HK-2 (cell line): ENCODE measurements at regions not wholly inside any gene's neighbourhood (a gene's known extent, or its start where the extent isn't known, plus 50 kb on each side); places are given as distances from the start of the nearest gene placed in this dataset.
"Not testable (repeated sequence)": the region's sequence is repeated elsewhere in the genome, so short reads cannot be mapped to it uniquely, and the experiment has no call there.

Source experiments
- DNase-seq: peaks from one replicate; pipeline ENCODE4 v3.0.0-alpha.2; 2018; ENCODE audit not compliant: unreplicated experiment

GRCh38 chr12:127445581-127446139, 821.3 kb upstream of the TMEM132C start:
- DNase-seq = no peak

GRCh38 chr12:127448906-127449305, 818.1 kb upstream of the TMEM132C start:
- no peak for DNase-seq

- DNase-seq = no peak
These were observed 816.1 kb upstream of the TMEM132C start for GRCh38 chr12:127450826-127451225.

GRCh38 chr12:127455347-127456265, 811.4 kb upstream of the TMEM132C start:
- no peak for DNase-seq

- no peak for DNase-seq
These were observed 809.2 kb upstream of the TMEM132C start for GRCh38 chr12:127457726-127458125.

- DNase-seq = no peak
These were observed 807.8 kb upstream of the TMEM132C start for GRCh38 chr12:127459166-127459565.

- DNase-seq = no peak
These were observed 807.3 kb upstream of the TMEM132C start for GRCh38 chr12:127459687-127460086.

- DNase-seq = no peak
These were observed 803.7 kb upstream of the TMEM132C start for GRCh38 chr12:127463237-127463636.

- DNase-seq = no peak
These were observed 797.6 kb upstream of the TMEM132C start for GRCh38 chr12:127469331-127469730.

GRCh38 chr12:127473766-127474165, 793.2 kb upstream of the TMEM132C start:
- no peak for DNase-seq

- no peak for DNase-seq
These were observed 787.7 kb upstream of the TMEM132C start for GRCh38 chr12:127479256-127479655.

GRCh38 chr12:127480775-127481314, 786.1 kb upstream of the TMEM132C start:
- DNase-seq = no peak

- DNase-seq = no peak
These were observed 784.0 kb upstream of the TMEM132C start for GRCh38 chr12:127482950-127483349.

- peak; percentile 79 for DNase-seq
These were observed 781.4 kb upstream of the TMEM132C start for GRCh38 chr12:127485528-127485927.

- DNase-seq = no peak
These were observed 779.9 kb upstream of the TMEM132C start for GRCh38 chr12:127487031-127487430.

- no peak for DNase-seq
These were observed 777.9 kb upstream of the TMEM132C start for GRCh38 chr12:127489061-127489460.

- DNase-seq = no peak
These were observed 771.7 kb upstream of the TMEM132C start for GRCh38 chr12:127494961-127495915.

- no peak for DNase-seq
These were observed 770.7 kb upstream of the TMEM132C start for GRCh38 chr12:127496255-127496654.

- no peak for DNase-seq
These were observed 766.4 kb upstream of the TMEM132C start for GRCh38 chr12:127500512-127501035.

GRCh38 chr12:127501916-127502315, 765.1 kb upstream of the TMEM132C start:
- no peak for DNase-seq

GRCh38 chr12:127503246-127503645, 763.7 kb upstream of the TMEM132C start:
- DNase-seq = no peak

- not testable (repeated sequence) for DNase-seq
These were observed 763.0 kb upstream of the TMEM132C start for GRCh38 chr12:127503996-127504395.
